HuH-7 (cell line): ENCODE measurements at regions not wholly inside any gene's neighbourhood (a gene's known extent, or its start where the extent isn't known, plus 50 kb on each side); places are given as distances from the start of the nearest gene placed in this dataset.

ENCODE experiments used
- DNase-seq: peaks from one replicate; pipeline ENCODE4 v3.0.0; 2011; ENCODE audit warnings: low spot score

DNA sequence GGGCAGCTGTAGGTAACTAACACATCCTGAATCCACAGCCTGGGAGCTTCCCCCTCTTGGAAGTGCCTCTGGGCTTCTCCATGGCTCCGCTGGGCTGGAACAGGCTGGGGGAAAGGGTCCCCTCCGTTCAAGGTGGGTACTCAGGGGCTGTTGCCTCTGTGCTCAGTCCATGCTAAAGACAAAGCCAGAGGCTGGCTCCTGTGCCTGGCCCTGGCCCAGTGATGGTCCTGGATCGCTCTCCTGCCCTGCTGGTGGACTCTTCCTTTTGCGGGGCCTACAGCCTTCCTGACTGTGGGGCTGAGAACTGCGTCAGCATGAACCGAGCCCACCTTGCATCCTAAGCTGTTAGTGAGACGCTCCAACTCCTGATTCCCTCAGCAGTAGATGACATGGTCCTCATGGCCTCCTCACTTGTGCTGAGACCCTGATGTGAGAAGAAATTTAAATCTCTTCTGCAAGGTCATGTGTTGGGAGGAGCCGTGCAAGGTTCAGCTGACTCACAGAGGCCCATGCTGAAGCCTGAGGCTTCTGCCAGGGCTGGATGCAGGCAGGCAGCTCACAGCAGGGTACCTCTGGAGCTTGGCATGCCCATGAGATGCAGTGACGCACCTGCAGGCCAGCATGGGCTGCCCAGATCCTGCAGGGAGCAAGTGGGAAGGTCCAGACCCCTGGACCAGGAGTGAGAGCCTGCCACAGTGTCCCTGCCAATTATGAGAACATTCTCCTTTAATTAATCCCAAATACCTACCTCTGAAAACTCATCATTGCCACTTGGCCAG is 1285.5 kb downstream of the TBC1D22A start:
- no peak for DNase-seq

DNA sequence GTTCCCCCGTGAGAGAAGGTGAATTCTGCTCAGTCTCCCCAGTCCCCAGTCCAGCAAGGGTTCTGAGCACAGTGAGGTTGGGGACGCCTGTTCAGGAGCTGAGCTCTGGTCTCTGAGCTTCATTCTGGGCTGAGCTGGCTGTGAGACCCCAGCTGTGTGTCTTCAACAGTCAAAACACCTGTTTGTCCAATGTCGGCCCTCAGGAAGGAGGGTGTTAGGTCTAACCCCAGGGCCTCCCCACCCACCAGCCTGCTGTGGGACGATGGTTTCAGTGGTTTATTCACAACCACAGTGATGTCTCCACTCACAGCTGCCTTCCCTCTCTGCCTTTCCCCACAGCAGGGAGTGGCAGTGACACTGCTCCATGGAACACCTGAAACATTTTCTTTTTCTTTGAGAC is 1282.9 kb downstream of the TBC1D22A start:
- no peak for DNase-seq

GRCh38 chr22:48044487-48045060 is 1282.1 kb downstream of the TBC1D22A start:
- DNase-seq = no peak

- DNase-seq = no peak
These were observed 1281.1 kb downstream of the TBC1D22A start for GRCh38 chr22:48043581-48043980.

- no peak for DNase-seq
These were observed 1280.4 kb downstream of the TBC1D22A start for GRCh38 chr22:48042621-48043395.

DNA sequence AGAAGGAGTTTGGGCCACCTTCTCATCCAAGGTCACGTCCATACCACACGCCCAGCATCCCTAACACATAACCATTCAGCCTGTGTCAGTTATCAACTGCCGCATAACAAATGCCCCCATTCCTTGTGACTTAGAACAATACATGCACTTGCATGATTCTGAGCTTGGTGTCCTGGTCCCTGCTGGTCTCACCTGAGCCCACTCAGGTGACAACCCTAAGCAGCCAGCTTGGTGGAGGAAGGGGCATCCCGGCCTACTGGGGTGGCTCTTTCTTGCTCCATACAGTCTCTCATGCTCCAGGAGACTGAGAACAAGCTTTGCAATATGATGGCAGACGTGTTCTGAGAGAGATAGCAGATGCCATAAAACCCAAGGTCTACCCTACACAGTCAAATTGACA is 1276.9 kb downstream of the TBC1D22A start:
- DNase-seq = no peak

- DNase-seq = no peak
These were observed 1275.2 kb downstream of the TBC1D22A start for GRCh38 chr22:48037618-48038017.

DNA sequence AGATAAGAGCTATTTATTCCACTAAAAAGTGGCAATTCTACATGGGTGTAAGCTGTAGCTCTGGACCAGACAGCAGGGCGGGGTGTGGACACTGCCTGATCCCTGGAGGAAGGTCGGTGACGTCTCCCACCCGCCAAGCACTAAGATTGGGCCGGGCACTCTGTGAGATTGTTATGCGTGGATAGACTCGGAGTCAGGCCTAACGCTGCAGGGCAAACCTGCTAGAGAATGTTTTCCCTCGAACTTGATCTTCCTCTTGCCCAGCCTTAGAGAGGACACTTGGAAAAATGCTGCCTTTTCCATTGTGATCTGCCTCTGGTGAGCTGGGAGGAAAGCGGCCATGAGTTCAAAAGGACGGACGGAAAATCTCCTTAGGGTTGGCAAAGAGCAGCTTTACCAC is 1273.4 kb downstream of the TBC1D22A start:
- no peak for DNase-seq

DNA sequence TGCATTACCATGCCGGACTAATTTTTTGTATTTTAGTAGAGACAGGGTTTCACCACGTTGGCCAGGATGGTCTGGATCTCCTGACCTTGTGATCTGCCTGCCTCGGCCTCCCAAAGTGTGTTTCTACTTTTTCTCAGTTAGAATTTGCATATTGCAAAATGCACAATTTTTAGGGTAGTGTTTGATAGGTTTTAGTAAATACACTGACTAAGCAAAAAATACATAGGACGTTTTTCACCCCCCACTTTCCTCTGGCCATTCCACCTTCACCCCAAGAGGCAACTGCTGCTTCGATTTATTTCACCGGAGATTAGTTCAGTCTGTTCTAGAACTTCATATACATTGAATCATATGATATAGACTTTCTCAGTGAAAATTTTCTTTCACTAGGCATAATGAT is 1269.1 kb downstream of the TBC1D22A start:
- DNase-seq = no peak

- no peak for DNase-seq
These were observed 1262.6 kb downstream of the TBC1D22A start for GRCh38 chr22:48025096-48025495.

GRCh38 chr22:48021991-48022401 is 1259.5 kb downstream of the TBC1D22A start:
- no peak for DNase-seq

- DNase-seq = no peak
These were observed 1255.9 kb downstream of the TBC1D22A start for GRCh38 chr22:48018346-48018745.

GRCh38 chr22:48015701-48016100 is 1253.3 kb downstream of the TBC1D22A start:
- DNase-seq = no peak

- no peak for DNase-seq
These were observed 1242.5 kb downstream of the TBC1D22A start for GRCh38 chr22:48004936-48005335.

DNA sequence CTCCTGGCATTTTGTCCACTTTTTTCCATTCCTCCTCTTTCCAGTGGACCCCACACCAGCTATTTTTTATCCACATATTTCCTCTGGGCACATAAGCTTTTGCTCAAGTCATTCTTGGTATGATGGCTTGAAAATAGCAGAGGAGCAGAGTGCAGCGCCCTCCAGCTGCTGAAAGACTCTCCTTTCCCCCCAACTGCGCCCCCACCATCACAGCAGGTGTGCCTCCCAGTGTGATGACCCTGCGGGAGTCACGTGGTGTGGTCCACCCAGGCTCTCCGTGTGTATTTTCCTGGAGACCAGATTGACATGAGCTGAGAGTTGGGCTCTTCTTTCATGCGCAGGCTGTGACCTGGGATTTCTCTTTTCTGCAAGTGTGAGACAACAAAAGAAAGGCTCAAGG is 1241.6 kb downstream of the TBC1D22A start:
- no peak for DNase-seq

GRCh38 chr22:48001101-48001500 is 1238.7 kb downstream of the TBC1D22A start:
- DNase-seq = no peak

- DNase-seq = no peak
These were observed 1235.2 kb downstream of the TBC1D22A start for GRCh38 chr22:47997612-47998011.

DNA sequence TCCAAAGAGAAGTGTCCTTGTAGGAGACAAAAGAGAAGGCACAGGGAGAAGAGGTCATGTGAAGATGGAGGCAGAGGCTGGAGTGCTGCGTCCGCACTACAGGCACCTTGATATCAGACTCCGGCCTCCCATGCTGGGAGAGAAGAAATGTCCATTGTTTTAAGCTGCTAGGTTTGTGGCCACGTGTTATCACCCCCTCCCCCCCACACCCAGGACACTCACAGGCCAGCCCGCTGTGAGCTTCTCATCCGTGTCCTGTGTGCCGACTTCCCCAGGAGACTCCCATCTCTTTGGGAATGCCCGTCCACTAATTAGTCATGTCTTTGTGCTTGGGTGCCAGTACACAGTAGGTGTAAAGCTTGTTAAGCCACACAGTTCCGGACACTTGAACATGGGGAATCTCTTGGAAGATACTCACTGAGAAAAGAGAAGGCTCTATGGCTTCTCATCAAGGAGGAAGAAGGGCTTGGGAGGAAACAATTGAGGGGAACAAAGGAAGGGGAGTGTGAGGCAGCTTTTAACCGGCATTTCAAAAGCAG is 1234.7 kb downstream of the TBC1D22A start:
- no peak for DNase-seq

- no peak for DNase-seq
These were observed 1234.0 kb downstream of the TBC1D22A start for GRCh38 chr22:47996446-47996857.

- no peak for DNase-seq
These were observed 1233.3 kb downstream of the TBC1D22A start for GRCh38 chr22:47995718-47996117.

- no peak for DNase-seq
These were observed 1232.8 kb downstream of the TBC1D22A start for GRCh38 chr22:47995264-47995627.

GRCh38 chr22:47994601-47995263 is 1232.3 kb downstream of the TBC1D22A start:
- no peak for DNase-seq
